Ishikawa (cell line): ENCODE measurements at regions not wholly inside any gene's neighbourhood (a gene's known extent, or its start where the extent isn't known, plus 50 kb on each side); places are given as distances from the start of the nearest gene placed in this dataset.

Experiments used
- EP300 ChIP-seq: IDR thresholded peaks from 2 replicates; pipeline ENCODE4 v1.6.1; 2012; ENCODE audit warnings: borderline replicate concordance
- NFIC ChIP-seq: IDR thresholded peaks from 2 replicates; pipeline ENCODE4 v1.6.1; 2012
- RAD21 ChIP-seq: IDR thresholded peaks from 2 replicates; pipeline ENCODE4 v1.6.1; 2012; ENCODE audit warnings: low read depth
- REST ChIP-seq: IDR thresholded peaks from 2 replicates; pipeline ENCODE4 v1.6.1; 2012; ENCODE audit warnings: low read depth, mild to moderate bottlenecking
- YY1 ChIP-seq: IDR thresholded peaks from 2 replicates; pipeline ENCODE4 v1.6.1; 2012; ENCODE audit warnings: low read depth
- ZBTB7A ChIP-seq: IDR thresholded peaks from 2 replicates; pipeline ENCODE4 v1.6.1; 2012; ENCODE audit warnings: low read depth

DNA sequence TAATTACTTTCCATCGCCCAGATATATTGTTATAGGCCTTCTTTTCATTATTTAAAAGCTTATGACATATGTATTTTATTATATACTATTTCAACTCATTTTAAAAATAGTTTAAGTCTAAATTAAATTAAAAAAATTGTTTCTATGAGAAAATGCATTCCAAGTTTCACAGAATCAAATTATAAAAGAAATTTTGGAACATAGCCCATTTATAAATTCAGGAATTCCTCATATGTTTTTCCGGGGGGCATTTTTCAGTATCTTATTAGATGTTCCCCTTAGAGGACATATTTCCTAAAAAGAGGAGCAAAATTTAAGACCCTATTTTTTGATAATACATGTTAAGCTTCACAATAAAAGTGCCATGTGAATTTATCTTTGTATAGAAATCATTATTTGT, 119.9 kb upstream of the ATP2B1 start:
- TF ChIP-seq EP300 = no peak
- no peak for TF ChIP-seq RAD21
- no peak for TF ChIP-seq NFIC
- TF ChIP-seq REST = no peak
- TF ChIP-seq ZBTB7A = no peak
- TF ChIP-seq YY1 = no peak
